ENCODE measurements at regions not wholly inside any gene's neighbourhood (a gene's known extent, or its start where the extent isn't known, plus 50 kb on each side); places are given as distances from the start of the nearest gene placed in this dataset.

DNA sequence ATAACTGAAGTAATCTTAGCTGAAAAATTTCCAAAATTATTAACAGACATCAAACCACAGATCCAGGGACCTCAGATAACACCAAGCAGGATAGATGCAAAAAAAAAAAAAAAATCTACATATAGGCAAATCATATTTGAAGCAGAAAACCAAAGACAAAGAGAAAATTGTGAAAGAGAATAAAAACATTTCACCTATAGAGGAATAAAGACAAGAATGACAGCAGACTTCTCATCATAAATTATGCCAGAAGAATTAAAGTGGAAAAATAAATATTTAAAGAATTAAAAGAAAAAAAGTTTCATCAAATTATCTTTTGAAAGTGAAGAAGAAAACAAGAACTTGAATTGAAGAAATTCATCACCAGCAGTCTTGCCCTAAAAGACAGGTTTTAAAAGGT, 467.5 kb downstream of the GPAM start:
- RAD21 ChIA-PET (ENCODE audit: unreplicated experiment) = no interaction called here
- TF ChIP-seq CEBPB (IDR thresholded peaks at IDR 0.05; ENCODE audit: borderline replicate concordance in 1 of 2, low read depth in 2 of 2, low read length in 2 of 2) (no peak), SP1 (IDR thresholded peaks at IDR 0.05; ENCODE audit: low read depth, low read length) (no peak), SUZ12 (IDR thresholded peaks at IDR 0.05; ENCODE audit: unreplicated experiment) (no peak), HDAC6 (IDR thresholded peaks at IDR 0.05; ENCODE audit: unreplicated experiment) (no peak), YY1 (IDR thresholded peaks at IDR 0.05; ENCODE audit: low read depth, low read length) (no peak), CHD4 (IDR thresholded peaks at IDR 0.05) (no peak), NBN (IDR thresholded peaks at IDR 0.05) (no peak), RAD51 (IDR thresholded peaks at IDR 0.05) (no peak), SMC3 (IDR thresholded peaks at IDR 0.05; ENCODE audit: borderline replicate concordance, low read length) (no peak), ZBED1 (IDR thresholded peaks at IDR 0.05; ENCODE audit: borderline replicate concordance) (no peak), NRF1 (conservative IDR thresholded peaks at IDR 0.05; ENCODE audit: low read depth, low read length) (no peak), PML (IDR thresholded peaks at IDR 0.05; ENCODE audit: low read length) (no peak), CBFB (IDR thresholded peaks at IDR 0.05; ENCODE audit: low read depth) (no peak), FOS (IDR thresholded peaks at IDR 0.05; ENCODE audit: borderline replicate concordance, extremely low read depth, insufficient read length) (no peak), NFYB (IDR thresholded peaks at IDR 0.05; ENCODE audit: insufficient read depth, low read depth, low read length) (no peak), KAT2A (conservative IDR thresholded peaks at IDR 0.05; ENCODE audit: control insufficient read depth, low read depth, low read length) (no peak), HDAC2 (IDR thresholded peaks at IDR 0.05) (no peak)
- TF ChIP-seq, protein P1, sequence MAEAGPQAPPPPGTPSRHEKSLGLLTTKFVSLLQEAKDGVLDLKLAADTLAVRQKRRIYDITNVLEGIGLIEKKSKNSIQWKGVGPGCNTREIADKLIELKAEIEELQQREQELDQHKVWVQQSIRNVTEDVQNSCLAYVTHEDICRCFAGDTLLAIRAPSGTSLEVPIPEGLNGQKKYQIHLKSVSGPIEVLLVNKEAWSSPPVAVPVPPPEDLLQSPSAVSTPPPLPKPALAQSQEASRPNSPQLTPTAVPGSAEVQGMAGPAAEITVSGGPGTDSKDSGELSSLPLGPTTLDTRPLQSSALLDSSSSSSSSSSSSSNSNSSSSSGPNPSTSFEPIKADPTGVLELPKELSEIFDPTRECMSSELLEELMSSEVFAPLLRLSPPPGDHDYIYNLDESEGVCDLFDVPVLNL (IDR thresholded peaks at IDR 0.05; ENCODE audit: low read depth, low read length) = no peak
- H3K9ac ChIP-seq (ENCODE audit: control insufficient read depth, insufficient read depth, low read length) = no peak overlapping the region
- no peak for FAIRE-seq
- SMC1A ChIA-PET (ENCODE audit: uncharacterized antibody, unreplicated experiment) = no interaction called here
- peaks cover 2% of the 10 kb centered on the region; the same call in 2 of the 3 replicates for H3K9me3 ChIP-seq (replicated peaks; ENCODE audit: control insufficient read depth, insufficient read depth, low read length)
- in situ Hi-C loops (cut with MboI) = no loop called here
- CTCF ChIA-PET = no interaction called here
- no peak overlapping the region for H3K4me2 ChIP-seq (ENCODE audit: control insufficient read depth, insufficient read depth)
- no peak for ATAC-seq
- H3K27me3 ChIP-seq (replicated peaks in 1 of 2; ENCODE audit: control insufficient read depth in 2 of 2, insufficient read depth in 2 of 2, low read length in 1 of 2) = no peaks in the 10 kb centered on the region
- H3K27ac ChIP-seq (ENCODE audit: control insufficient read depth, insufficient read depth) = no peak overlapping the region
- no peak for DNase-seq (ENCODE audit: low read depth, low spot score)
- POLR2A ChIA-PET = no interaction called here
- H3K4me3 ChIP-seq = no peak overlapping the region
- no peaks in the 10 kb centered on the region for H3K36me3 ChIP-seq (ENCODE audit: control insufficient read depth in 2 of 2, insufficient read depth in 2 of 2, low read length in 1 of 2)
- H2AFZ ChIP-seq (ENCODE audit: control insufficient read depth, low read depth, low read length) = no peak overlapping the region
- no TSS peak for BruUV-seq (replicated peaks)
- no peaks in the 10 kb centered on the region for H3K79me2 ChIP-seq (ENCODE audit: control insufficient read depth, insufficient read depth, low read length)
- intact Hi-C loops (cut with micrococcal nuclease; ENCODE audit: unreplicated experiment) = no loop called here
- no peaks in the 10 kb centered on the region for H4K20me1 ChIP-seq (ENCODE audit: control insufficient read depth, insufficient read depth)
- H3K4me1 ChIP-seq (ENCODE audit: control insufficient read depth, insufficient read depth, low read length) = no peaks in the 10 kb centered on the region
